HG03460 (cell line): ENCODE measurements at regions not wholly inside any gene's neighbourhood (a gene's known extent, or its start where the extent isn't known, plus 50 kb on each side); places are given as distances from the start of the nearest gene placed in this dataset.
"Not testable (repeated sequence)": the region's sequence is repeated elsewhere in the genome, so short reads cannot be mapped to it uniquely, and the experiment has no call there.

Experiments used
- ATAC-seq: cut with Tn5 transposase; IDR thresholded peaks from one replicate; pipeline ENCODE4 v1.9.1; 2021; ENCODE audit not compliant: unreplicated experiment

- no peak for ATAC-seq
Measured at GRCh38 chr15:98547275-98547674, 101.1 kb upstream of the IGF1R start.

GRCh38 chr15:98547741-98548138 lies 100.6 kb upstream of the IGF1R start:
- no peak for ATAC-seq

GRCh38 chr15:98548139-98548971 lies 100.0 kb upstream of the IGF1R start:
- ATAC-seq, result no peak

GRCh38 chr15:98549003-98549402 lies 99.3 kb upstream of the IGF1R start:
- no peak for ATAC-seq

GRCh38 chr15:98549741-98550140 lies 98.6 kb upstream of the IGF1R start:
- no peak for ATAC-seq

- not testable (repeated sequence) for ATAC-seq
Measured at GRCh38 chr15:98550363-98550762, 98.0 kb upstream of the IGF1R start.

GRCh38 chr15:98551936-98552562 lies 96.3 kb upstream of the IGF1R start:
- ATAC-seq, result no peak

GRCh38 chr15:98554272-98555172 lies 93.8 kb upstream of the IGF1R start:
- ATAC-seq, result no peak

- no peak for ATAC-seq
Measured at GRCh38 chr15:98555173-98555515, 93.2 kb upstream of the IGF1R start.

GRCh38 chr15:98556321-98556720 lies 92.0 kb upstream of the IGF1R start:
- no peak for ATAC-seq

GRCh38 chr15:98560338-98560737 lies 88.0 kb upstream of the IGF1R start:
- no peak for ATAC-seq

- no peak for ATAC-seq
Measured at GRCh38 chr15:98561169-98561941, 87.0 kb upstream of the IGF1R start.

GRCh38 chr15:98562331-98562937 lies 85.9 kb upstream of the IGF1R start:
- ATAC-seq, result no peak

GRCh38 chr15:98565566-98565965 lies 82.8 kb upstream of the IGF1R start:
- no peak for ATAC-seq

- ATAC-seq, result no peak
Measured at GRCh38 chr15:98567951-98568350, 80.4 kb upstream of the IGF1R start.

- ATAC-seq, result no peak
Measured at GRCh38 chr15:98568382-98569017, 79.8 kb upstream of the IGF1R start.

GRCh38 chr15:98570119-98570518 lies 78.2 kb upstream of the IGF1R start:
- no peak for ATAC-seq

- no peak for ATAC-seq
Measured at GRCh38 chr15:98580572-98580971, 67.8 kb upstream of the IGF1R start.

- no peak for ATAC-seq
Measured at GRCh38 chr15:98581715-98582114, 66.6 kb upstream of the IGF1R start.
